Bronchial epithelial cell (primary cell): ENCODE measurements at regions not wholly inside any gene's neighbourhood (a gene's known extent, or its start where the extent isn't known, plus 50 kb on each side); places are given as distances from the start of the nearest gene placed in this dataset.
"Not testable (repeated sequence)": the region's sequence is repeated elsewhere in the genome, so short reads cannot be mapped to it uniquely, and the experiment has no call there.

Experiments
- DNase-seq: peaks from one replicate; pipeline ENCODE4 v3.0.0-alpha.2; 2010; ENCODE audit warnings: low read depth
- FAIRE-seq: peaks from 2 replicates; lab custom pipeline; 2011; peaks lifted over from hg19 to GRCh38; lab: Jason Lieb, UNC
- H3K27me3 ChIP-seq: 2 replicates; pipeline ENCODE4 v1.5.1; 2011; ENCODE audit warnings: low read length; ENCODE audit not compliant: control insufficient read depth, insufficient read depth
- H3K36me3 ChIP-seq: 2 replicates; pipeline ENCODE4 v1.5.1; 2011; ENCODE audit warnings: low read length; ENCODE audit not compliant: control insufficient read depth, insufficient read depth
- H3K4me3 ChIP-seq: 2 replicates; pipeline ENCODE4 v1.5.1; 2011; ENCODE audit warnings: mild to moderate bottlenecking, low read depth, low read length, control low read depth
- TF ChIP-seq, protein P1 (sequence below): IDR thresholded peaks from 2 replicates; pipeline ENCODE4 v1.5.1; 2011; ENCODE audit warnings: mild to moderate bottlenecking, moderate library complexity, low read length, control low read depth, inconsistent platforms; ENCODE audit not compliant: insufficient read depth, severe bottlenecking

DNA sequence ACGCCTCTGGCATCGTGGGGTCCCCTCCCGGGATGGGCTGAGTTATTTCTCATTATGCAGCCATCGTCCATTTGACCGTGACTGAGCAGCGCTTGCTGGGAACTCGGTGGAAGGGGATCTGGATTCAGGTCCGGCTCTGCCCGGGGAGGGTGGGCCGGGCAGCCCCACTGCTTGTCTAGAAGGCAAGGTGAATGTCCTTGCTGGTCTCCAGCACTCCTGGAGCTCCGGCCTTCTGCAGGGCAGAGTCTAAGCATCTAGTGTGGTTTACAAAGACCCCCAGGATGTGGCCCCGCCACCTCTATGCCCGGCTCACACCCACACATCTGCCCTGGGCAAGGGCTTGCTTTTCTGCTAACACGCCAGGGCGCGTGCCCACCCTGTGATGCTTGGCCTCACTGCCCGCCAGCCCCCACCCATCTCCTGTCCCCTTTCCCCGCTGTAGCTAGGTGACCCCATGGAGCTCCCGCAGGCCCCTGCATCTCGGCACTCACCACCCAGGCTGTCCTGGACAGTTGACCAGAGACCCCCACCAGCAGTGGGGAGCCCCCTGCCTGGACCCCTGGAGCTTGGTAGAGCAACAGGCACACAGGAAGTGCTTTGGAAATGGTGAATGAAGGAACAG is 151.0 kb upstream of the CHST15 start:
- Histone ChIP-seq H3K36me3 (no peaks in the 10 kb centered on the region), H3K27me3 (peaks cover 1% of the 10 kb centered on the region), H3K4me3 (no peak overlapping the region)
- FAIRE-seq (no peak), DNase-seq (no peak)
- TF ChIP-seq, protein P1, sequence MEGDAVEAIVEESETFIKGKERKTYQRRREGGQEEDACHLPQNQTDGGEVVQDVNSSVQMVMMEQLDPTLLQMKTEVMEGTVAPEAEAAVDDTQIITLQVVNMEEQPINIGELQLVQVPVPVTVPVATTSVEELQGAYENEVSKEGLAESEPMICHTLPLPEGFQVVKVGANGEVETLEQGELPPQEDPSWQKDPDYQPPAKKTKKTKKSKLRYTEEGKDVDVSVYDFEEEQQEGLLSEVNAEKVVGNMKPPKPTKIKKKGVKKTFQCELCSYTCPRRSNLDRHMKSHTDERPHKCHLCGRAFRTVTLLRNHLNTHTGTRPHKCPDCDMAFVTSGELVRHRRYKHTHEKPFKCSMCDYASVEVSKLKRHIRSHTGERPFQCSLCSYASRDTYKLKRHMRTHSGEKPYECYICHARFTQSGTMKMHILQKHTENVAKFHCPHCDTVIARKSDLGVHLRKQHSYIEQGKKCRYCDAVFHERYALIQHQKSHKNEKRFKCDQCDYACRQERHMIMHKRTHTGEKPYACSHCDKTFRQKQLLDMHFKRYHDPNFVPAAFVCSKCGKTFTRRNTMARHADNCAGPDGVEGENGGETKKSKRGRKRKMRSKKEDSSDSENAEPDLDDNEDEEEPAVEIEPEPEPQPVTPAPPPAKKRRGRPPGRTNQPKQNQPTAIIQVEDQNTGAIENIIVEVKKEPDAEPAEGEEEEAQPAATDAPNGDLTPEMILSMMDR, result no peak

DNA sequence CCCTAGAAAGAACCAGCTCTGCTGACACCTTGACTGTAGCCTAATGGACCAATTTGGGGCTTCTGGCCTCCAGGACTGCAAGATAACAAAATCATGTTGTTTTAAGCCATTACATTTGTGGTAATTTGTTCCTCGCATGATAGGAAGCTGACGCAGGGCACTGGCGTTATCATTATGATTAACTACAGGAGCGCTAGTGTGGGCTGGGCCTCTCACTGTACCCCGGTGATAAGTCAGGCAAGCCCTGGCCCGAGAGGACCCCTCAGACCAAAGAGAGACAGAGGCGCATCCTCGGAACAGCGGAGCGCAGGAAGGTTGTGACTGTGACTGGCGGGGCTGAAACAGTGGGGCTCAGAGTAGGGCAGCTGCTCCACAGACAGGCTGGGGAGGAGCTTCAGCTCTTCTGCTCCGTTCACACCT is 150.3 kb upstream of the CHST15 start:
- FAIRE-seq, result no peak
- Histone ChIP-seq H3K36me3 (no peaks in the 10 kb centered on the region), H3K27me3 (peaks cover 1% of the 10 kb centered on the region), H3K4me3 (no peak overlapping the region)
- DNase-seq, result no peak
- TF ChIP-seq, protein P1, result no peak

DNA sequence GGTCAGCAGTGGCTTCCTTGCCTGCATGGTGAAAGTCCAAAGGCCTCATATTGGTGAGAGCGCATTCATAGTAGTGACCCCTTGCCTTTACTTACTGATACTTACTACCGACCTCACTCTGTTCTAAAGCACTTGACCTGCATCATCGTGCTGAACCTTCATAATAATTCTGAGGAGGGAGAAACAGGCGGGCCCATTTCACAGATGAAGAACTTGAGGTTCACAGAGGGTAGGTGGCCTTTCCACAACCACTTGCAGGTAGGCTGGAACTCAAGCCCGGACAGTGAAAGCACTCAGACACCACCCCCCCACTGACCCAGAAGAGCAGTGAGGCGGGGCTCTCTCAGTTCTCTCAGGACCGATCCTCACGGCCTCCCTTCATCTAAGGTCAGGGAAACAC is 149.4 kb upstream of the CHST15 start:
- no peaks in the 10 kb centered on the region for H3K36me3 ChIP-seq
- no peak for DNase-seq
- no peak overlapping the region for H3K4me3 ChIP-seq
- FAIRE-seq, result no peak
- TF ChIP-seq, protein P1, result no peak
- H3K27me3 ChIP-seq, result peaks cover 1% of the 10 kb centered on the region

DNA sequence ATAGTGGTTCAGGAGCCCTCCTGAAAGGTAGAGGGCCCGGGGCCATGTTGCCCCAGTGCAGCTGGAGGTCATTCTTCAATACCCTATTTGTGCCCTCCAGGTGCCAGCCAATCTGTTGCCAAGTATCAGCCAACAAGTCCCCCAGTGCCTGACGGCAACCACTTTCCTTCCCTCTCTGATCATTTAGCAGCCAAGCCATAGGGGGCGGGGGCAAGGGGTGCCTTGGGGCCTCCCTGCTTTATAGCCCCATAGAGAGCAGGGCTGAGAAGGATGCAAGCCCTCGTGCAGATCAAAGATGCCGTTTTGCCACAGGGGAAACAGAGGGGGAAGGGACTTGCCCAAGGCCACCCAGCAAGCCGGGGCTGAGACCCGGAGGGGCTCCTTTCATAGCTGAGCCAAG is 149.0 kb upstream of the CHST15 start:
- DNase-seq, result no peak
- Histone ChIP-seq H3K4me3 (no peak overlapping the region), H3K27me3 (peaks cover 1% of the 10 kb centered on the region), H3K36me3 (no peaks in the 10 kb centered on the region)
- TF ChIP-seq, protein P1, result no peak
- no peak for FAIRE-seq

DNA sequence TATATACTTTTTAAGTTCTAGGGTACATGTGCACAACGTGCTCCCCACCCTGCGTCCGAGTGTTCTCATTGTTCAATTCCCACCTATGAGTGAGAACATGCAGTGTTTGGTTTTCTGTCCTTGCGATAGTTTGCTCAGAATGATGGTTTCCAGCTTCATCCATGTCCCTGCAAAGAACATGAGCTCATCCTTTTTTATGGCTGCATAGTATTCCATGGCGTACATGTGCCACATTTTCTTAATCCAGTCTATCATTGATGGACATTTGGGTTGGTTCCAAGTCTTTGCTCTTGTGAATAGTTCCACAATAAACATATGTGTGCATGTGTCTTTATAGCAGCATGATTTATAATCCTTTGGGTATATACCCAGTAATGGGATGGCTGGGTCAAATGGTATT is 148.1 kb upstream of the CHST15 start:
- not testable (repeated sequence) for H3K27me3 ChIP-seq, DNase-seq, H3K4me3 ChIP-seq, H3K36me3 ChIP-seq, FAIRE-seq

DNA sequence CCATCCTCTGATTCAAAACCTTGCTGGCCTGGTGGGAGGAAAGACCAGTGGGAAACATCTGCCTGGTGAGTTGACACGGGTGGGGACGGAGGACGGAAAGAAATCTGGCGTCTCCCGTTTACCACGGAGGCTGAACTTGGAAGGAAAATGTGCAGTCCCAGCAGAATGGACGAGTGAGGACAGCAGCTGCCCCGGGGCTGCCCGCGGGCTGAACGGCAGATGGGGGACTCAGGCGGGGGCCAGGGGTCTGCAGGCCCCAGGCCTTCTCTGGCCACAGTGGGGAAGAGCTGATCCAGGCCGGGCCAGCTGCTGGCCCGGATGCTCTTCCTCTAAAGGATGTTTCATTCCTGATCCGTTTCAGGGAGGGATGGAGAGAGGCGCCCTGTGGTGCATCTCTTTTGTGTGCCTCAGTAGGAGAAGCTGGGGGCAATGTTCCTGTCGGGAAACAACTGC is 147.5 kb upstream of the CHST15 start:
- no peaks in the 10 kb centered on the region for H3K36me3 ChIP-seq
- H3K27me3 ChIP-seq, result peaks cover 1% of the 10 kb centered on the region
- FAIRE-seq (peak; percentile 84), DNase-seq (no peak)
- H3K4me3 ChIP-seq, result no peak overlapping the region
- TF ChIP-seq, protein P1, result no peak
